D721Med (cell line): ENCODE measurements at regions not wholly inside any gene's neighbourhood (a gene's known extent, or its start where the extent isn't known, plus 50 kb on each side); places are given as distances from the start of the nearest gene placed in this dataset.
"Not testable (repeated sequence)": the region's sequence is repeated elsewhere in the genome, so short reads cannot be mapped to it uniquely, and the experiment has no call there.

Experiments
- DNase-seq: peaks from one replicate; pipeline ENCODE4 v3.0.0; 2011; ENCODE audit warnings: low spot score; ENCODE audit not compliant: insufficient read length
- FAIRE-seq: peaks from 2 replicates; lab custom pipeline; 2011; peaks lifted over from hg19 to GRCh38; lab: Jason Lieb, UNC
- TF ChIP-seq, protein P1 (sequence below): IDR thresholded peaks from 2 replicates; pipeline ENCODE4 v1.5.1; 2012; ENCODE audit warnings: mild to moderate bottlenecking, control low read depth; ENCODE audit not compliant: insufficient read depth; ENCODE audit errors: missing control alignments

DNA sequence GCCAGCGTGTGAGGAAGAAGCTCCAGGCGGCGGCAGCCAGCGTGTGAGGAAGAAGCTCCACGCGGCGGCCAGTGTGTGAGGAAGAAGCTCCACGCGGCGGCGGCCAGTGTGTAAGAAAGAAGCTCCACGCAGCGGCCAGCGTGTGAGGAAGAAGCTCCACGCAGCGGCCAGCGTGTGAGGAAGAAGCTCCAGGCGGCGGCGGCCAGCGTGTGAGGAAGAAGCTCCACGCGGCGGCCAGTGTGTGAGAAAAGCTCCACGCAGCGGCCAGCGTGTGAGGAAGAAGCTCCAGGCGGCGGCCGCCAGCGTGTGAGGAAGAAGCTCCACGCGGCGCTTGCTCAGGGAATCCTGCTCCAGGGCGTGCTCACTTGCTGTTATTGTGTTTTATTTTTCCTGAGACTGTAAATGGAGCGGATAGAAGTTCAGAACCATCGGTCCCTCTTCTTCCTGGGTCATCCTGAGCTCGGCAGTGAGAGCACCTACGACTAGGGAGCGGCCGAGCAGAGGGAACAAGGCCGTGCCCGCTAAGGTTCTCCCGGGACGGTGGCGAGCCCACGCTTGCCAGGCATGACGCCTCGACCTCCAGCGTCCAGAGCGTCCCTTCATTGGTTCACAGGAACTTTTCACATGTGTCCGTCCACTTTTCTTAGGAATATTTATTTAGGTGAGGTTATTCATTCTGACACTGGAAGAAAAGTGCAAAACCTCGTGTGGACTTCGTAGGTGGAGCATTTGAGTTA is 94.2 kb downstream of the TMEM18 start:
- TF ChIP-seq, protein P1, sequence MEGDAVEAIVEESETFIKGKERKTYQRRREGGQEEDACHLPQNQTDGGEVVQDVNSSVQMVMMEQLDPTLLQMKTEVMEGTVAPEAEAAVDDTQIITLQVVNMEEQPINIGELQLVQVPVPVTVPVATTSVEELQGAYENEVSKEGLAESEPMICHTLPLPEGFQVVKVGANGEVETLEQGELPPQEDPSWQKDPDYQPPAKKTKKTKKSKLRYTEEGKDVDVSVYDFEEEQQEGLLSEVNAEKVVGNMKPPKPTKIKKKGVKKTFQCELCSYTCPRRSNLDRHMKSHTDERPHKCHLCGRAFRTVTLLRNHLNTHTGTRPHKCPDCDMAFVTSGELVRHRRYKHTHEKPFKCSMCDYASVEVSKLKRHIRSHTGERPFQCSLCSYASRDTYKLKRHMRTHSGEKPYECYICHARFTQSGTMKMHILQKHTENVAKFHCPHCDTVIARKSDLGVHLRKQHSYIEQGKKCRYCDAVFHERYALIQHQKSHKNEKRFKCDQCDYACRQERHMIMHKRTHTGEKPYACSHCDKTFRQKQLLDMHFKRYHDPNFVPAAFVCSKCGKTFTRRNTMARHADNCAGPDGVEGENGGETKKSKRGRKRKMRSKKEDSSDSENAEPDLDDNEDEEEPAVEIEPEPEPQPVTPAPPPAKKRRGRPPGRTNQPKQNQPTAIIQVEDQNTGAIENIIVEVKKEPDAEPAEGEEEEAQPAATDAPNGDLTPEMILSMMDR, result no peak
- FAIRE-seq (no peak), DNase-seq (no peak)

- not testable (repeated sequence) for FAIRE-seq, DNase-seq
These were observed 94.9 kb downstream of the TMEM18 start for GRCh38 chr2:582289-582688.

- DNase-seq, result no peak
- TF ChIP-seq, protein P1, result no peak
- FAIRE-seq, result no peak
These were observed 97.2 kb downstream of the TMEM18 start for GRCh38 chr2:579961-580360.

- DNase-seq, result no peak
- FAIRE-seq, result no peak
- TF ChIP-seq, protein P1, result no peak
These were observed 97.8 kb downstream of the TMEM18 start for GRCh38 chr2:579351-579886.

DNA sequence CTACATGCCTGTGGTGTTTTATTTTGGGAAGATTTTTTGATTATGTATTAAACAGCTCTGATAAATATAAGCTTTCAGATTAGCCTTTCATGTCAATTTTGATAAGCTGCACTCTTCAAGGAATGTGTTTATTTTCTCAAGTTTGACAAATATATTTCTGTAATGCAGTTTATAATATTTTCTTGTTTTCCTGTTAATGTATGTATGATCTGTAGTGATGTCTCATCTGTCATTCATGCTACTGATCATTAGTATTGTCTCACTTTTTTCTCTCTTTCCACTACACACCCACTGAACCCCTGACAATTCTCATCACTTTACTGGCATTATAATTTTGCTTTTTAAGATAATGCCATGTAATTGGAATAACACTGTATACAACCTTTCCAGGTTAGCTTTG is 100.9 kb downstream of the TMEM18 start:
- no peak for DNase-seq
- FAIRE-seq, result no peak
- TF ChIP-seq, protein P1, result no peak

- TF ChIP-seq, protein P1, result no peak
These were observed 101.4 kb downstream of the TMEM18 start for GRCh38 chr2:575727-576236.

DNA sequence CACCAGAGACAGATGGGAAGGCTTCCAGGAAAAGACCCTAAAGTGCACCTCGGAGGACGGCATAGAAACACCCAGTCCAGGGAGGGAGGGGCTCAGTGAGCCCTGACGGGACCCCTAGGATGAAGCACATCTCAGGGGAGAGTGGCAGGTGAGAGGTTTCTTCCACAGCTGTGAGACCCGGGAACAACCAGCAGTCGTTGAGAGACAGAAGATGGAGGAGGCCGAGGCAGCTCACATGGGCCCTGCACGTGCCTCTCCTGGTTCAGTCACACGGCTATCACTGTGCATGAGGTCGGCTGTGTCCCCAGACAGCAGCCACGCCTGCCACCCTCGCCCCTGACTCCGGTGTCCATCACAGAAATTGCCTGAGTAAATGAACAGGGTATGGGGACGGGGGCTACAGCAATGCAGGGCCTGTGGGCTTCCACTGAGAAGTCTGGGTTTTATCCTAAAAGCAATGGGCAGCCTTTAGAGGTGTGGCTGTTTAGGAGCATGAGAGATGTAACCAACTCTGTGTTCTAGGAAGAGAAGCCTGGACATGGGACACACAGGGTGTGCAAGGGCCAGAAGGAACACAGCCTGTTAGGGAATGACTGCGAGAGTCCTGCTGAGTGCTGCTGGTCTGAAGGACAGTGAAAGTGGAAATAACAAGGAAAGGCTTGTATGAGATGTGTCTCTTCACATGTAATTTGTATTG is 102.0 kb downstream of the TMEM18 start:
- TF ChIP-seq, protein P1, result no peak
- no peak for FAIRE-seq
- DNase-seq, result no peak

More at GRCh38 chr2:575727-576236, 101.4 kb downstream of the TMEM18 start:
- FAIRE-seq (no peak), DNase-seq (no peak)
